ENCODE measurements at regions not wholly inside any gene's neighbourhood (a gene's known extent, or its start where the extent isn't known, plus 50 kb on each side); places are given as distances from the start of the nearest gene placed in this dataset.

DNA sequence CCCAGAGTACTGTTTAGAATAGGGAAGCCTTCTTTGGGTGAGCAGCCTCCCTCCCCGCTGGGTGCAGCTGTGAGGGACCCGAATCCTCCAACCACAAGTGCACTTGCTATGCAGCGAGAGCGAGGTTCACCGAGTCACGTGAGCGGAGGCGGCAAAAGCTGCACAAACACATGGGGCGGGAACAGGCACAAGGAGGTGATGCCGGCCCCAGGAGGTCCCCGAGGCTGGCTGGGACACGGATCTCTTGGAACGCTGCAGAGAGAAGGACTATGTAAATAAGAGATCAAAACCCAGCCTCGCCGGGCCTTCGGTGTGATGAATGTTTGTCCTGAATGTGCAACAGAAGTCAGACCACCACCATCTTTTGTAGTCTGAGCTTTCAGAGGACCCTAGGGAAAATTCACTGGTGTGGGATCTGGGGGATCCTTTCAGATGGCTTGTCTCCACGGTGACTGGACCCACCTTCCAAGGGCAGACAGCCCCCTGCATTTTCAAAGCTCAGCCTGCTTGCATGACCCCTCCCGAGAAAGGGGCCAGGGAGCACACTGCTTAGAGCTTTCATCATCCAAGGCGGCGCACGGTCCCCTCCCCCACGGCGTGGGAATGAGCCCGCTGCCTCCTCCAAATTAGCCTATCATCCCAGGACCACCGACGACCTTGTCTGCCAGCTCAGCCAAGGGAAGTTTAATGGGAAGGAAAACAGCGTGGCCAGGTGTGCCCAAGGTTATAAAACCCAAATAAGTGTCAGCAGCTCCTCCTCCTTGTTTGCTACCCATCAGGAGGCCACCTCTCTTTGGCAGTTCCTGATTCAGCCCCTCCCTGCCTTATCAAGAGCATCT, 327.7 kb downstream of the CXCL12 start:
- DNase-seq (ENCODE audit: low read depth in 2 of 2): no peak

DNA sequence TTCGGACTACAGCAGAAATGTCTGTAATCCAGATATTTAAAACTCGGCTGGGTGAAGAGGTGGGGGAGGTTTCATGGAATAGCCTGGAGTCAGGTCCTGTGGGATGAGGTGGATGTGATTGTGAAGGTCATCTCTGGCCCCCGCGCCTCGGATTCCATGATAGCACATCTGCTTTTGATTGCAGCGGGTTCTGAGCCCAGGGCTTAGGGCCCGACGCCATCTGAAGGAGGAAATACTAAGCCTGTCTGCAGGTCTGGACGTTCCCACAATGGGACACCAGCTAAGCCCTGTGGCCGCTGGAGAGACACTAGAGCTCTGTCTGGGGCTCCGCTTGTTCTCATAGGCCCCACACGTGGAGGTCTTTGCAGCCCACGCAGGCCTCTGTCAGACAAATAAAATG, 328.7 kb downstream of the CXCL12 start:
- no peak for DNase-seq (ENCODE audit: low read depth in 2 of 2)

- DNase-seq (ENCODE audit: low read depth in 2 of 2): no peak
Observed at GRCh38 chr10:44054046-44054445, 330.9 kb downstream of the CXCL12 start.

- DNase-seq (ENCODE audit: low read depth in 2 of 2): no peak
Observed at GRCh38 chr10:44053391-44053790, 331.5 kb downstream of the CXCL12 start.

DNA sequence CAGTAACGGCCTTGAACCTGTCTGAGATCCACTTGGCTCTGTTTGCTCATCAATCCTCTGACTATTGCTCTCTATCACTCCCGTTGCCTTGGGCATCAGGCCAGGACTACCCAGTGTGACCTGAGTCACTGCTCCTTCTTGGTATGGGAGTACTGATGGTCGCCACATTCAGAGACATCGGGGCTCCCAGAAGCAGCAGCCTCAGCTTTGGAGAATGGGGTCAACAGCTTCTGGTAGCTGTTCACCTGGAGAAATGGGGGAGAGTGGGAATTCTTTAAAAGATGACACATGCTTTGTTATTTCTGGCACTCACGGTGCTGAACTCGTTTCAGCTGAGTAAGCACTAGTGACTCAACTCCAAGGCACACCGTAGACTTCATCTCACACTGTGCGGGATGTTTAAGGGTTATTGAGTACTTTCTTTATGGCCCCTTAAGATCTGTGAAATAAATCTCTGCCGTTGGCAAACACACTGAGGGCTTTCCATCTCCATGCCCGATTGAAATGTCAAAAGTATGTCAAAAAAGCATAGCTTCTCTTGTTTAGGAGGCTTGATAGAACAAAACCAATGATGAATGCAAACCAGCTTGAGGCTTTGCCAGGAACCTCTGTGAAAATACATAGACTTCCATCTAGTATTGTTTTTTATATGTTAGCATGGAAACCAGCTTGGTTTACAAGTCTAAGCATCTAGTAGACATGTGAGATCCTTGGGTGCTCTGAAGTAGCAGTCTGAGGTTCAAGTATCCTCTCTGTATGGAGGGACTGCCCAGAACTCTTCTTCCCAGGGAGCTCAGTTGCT, 333.1 kb downstream of the CXCL12 start:
- no peak for DNase-seq (ENCODE audit: low read depth in 2 of 2)

DNA sequence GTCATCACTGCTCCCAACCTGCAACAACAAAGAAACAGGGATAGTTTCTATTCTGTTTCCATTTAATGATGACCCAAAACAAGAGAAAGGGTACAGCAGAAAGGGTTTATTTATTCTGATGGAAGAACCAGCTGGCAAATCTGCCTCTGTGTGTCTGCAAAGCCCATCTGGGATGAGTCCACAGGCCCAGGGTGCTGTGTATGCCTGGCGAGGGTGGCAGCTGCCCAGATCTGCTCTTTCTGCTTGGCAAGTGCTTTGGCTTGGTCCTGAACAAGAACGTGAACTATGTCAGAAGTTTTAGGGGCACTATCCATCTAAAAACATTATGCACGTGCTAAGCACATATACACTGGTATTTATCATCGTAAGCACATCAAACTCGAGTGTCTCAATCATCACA, 333.8 kb downstream of the CXCL12 start:
- DNase-seq (ENCODE audit: low read depth in 2 of 2): no peak

GRCh38 chr10:44049301-44050015, 335.4 kb downstream of the CXCL12 start:
- DNase-seq (ENCODE audit: low read depth in 2 of 2): no peak

- no peak for DNase-seq (ENCODE audit: low read depth in 2 of 2)
Observed at GRCh38 chr10:44047361-44047760, 337.5 kb downstream of the CXCL12 start.

GRCh38 chr10:44046605-44047004, 338.3 kb downstream of the CXCL12 start:
- DNase-seq (ENCODE audit: low read depth in 2 of 2): no peak

- no peak for DNase-seq (ENCODE audit: low read depth in 2 of 2)
Observed at GRCh38 chr10:44045020-44045419, 339.9 kb downstream of the CXCL12 start.

GRCh38 chr10:44044549-44044948, 340.3 kb downstream of the CXCL12 start:
- DNase-seq (ENCODE audit: low read depth in 2 of 2): no peak

- DNase-seq (ENCODE audit: low read depth in 2 of 2): no peak
Observed at GRCh38 chr10:44043646-44044375, 341.1 kb downstream of the CXCL12 start.

- no peak for DNase-seq (ENCODE audit: low read depth in 2 of 2)
Observed at GRCh38 chr10:44042926-44043602, 341.8 kb downstream of the CXCL12 start.

DNA sequence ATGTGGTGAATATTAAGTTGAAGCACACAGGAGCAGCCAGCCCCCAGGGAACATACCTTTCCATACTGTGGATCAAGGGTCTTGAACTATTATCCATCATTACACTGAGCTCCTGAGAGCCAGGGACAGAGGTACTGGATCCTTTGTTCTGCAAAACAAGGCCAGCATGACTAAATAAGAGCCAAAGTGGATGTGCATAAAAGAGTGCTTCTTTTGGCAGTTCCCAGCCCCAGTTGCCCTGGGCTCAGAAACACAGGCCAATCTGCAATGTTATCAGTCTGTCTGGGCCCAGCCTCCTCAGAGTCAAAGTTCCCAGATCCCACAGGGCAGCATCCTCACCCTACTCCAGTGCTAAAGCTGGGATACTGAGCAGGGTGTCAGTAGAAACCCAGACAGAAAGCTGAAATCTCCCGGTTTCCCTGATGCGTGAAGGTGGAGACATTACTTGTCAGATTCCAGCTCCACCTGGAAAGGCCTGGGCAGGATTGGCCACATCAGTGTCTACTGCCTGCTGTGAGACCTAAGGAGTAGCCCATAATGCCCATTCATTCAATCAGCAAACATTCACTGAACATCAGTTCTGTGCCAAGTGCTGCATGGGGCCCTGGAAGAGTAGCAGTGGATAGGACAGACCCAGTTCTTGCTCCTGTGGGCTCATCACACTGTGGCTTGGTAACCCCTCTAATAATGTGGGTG, 342.7 kb downstream of the CXCL12 start:
- DNase-seq (ENCODE audit: low read depth in 2 of 2): no peak

GRCh38 chr10:44039599-44039998, 345.3 kb downstream of the CXCL12 start:
- DNase-seq (ENCODE audit: low read depth in 2 of 2): no peak

GRCh38 chr10:44036425-44036824, 348.5 kb downstream of the CXCL12 start:
- no peak for DNase-seq (ENCODE audit: low read depth in 2 of 2)

DNA sequence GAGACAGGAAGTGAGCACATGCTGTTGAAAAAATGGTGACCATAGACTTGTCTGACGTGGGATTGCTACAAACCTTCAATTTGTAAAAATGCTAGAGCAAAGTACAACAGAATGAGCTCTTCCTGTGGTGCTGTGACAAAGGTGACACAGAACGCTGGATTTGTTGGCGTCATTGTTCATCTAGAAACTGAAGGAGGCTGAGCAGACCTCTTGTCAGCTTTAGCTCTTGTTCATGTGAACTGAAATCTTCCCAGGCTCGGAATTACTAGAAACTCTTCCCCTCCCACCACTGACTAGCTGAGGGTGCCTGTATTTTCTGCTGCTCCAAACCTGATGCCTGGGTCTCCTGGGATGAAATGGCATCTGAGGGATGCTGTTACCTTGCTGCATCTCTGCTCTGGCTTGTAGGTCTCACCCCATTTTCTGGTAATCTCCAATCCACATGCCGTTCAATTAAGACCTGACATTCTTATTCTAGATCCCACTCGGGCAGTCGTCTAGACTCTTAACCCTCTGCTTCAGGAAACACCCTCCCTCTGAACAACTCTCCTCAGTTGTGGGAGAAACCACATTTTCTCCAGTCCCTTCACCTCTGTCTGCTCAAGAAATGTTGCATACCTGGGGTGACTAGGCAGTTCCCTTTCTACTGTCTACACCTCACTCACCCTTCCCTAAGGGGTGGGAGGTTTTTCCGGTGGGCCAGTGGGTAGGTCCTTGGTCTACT, 349.3 kb downstream of the CXCL12 start:
- no peak for DNase-seq (ENCODE audit: low read depth in 2 of 2)

DNA sequence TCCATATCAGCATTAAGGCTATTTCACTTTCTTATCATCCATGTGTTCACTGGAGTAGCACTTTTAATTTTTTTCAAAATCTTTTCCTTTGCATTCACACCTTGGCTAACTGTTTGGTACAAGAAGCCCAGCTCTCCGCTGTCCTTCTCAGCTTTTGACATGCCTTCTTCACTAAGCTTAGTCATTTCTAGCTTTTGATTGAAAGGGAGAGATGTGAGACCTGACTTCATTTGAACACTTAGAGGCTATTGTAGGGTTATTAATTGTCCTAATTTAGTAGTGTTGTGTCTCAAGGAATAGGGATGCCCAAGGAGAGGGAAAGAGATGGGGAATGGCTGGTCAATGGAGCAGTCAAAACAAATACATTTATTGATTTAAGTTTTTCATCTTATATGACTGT, 350.0 kb downstream of the CXCL12 start:
- DNase-seq (ENCODE audit: low read depth in 2 of 2): no peak

GRCh38 chr10:44033008-44033407, 351.9 kb downstream of the CXCL12 start:
- DNase-seq (ENCODE audit: low read depth in 2 of 2): no peak

DNA sequence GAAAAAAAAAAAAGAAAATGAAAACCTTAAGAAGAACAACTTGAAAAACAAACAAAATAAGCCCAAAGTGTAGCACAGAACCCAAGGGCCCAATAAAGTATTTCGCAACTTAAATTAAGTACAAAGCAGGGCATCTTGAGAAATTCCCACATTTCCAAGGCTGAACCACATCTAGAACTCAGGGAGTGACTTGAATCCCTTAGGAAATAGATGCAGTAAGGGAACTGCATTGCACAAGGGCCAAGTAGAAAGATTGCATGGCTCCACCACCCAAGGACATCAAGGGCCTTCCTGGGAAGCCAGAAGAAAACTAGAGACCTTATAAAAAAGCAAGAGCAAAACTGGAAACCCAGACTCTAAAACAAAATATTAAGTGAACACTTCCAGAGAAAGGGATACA, 352.7 kb downstream of the CXCL12 start:
- no peak for DNase-seq (ENCODE audit: low read depth in 2 of 2)
